ENCODE measurements at regions not wholly inside any gene's neighbourhood (a gene's known extent, or its start where the extent isn't known, plus 50 kb on each side); places are given as distances from the start of the nearest gene placed in this dataset.

- Histone ChIP-seq H4K91ac (ENCODE audit: insufficient read length, low read depth, low read length) (no peak overlapping the region), H3K4me1 (ENCODE audit: insufficient read depth, low read length) (no peaks in the 10 kb centered on the region), H2AFZ (ENCODE audit: low read length) (no peak overlapping the region), H3K23ac (ENCODE audit: insufficient read length, low read depth, low read length) (no peak overlapping the region), H3K14ac (ENCODE audit: insufficient read depth, low read length) (no peak overlapping the region), H2BK120ac (ENCODE audit: low read depth, low read length, poor library complexity, severe bottlenecking) (no peak overlapping the region), H2BK15ac (ENCODE audit: low read depth, low read length) (no peak overlapping the region), H3K4me2 (ENCODE audit: insufficient read depth, insufficient read length, low read length) (no peak overlapping the region), H4K20me1 (ENCODE audit: control insufficient read depth, insufficient read depth, insufficient read length) (no peaks in the 10 kb centered on the region), H3K27ac (ENCODE audit: insufficient read length, low read depth, low read length) (no peak overlapping the region), H3T11ph (ENCODE audit: low read length) (no peak overlapping the region), H2BK20ac (ENCODE audit: low read depth, low read length, poor library complexity, severe bottlenecking) (no peak overlapping the region), H4K8ac (replicated peaks; ENCODE audit: insufficient read length, low read depth, low read length) (no peak overlapping the region), H3K23me2 (ENCODE audit: insufficient read length, low read depth, low read length, poor library complexity, severe bottlenecking) (no peaks in the 10 kb centered on the region), H3K56ac (ENCODE audit: insufficient read length, low read depth, low read length) (no peak overlapping the region), H3K4ac (ENCODE audit: low read depth, low read length) (no peak overlapping the region), H3K9ac (ENCODE audit: extremely low read depth, insufficient read length, low read length) (no peak overlapping the region), H2BK5ac (ENCODE audit: insufficient read length, low read length) (no peak overlapping the region), H2BK12ac (ENCODE audit: insufficient read length, low read depth, low read length) (no peak overlapping the region), H3K9me3 (ENCODE audit: control insufficient read depth, low read depth, low read length) (no peaks in the 10 kb centered on the region), H3K79me2 (ENCODE audit: insufficient read depth, low read length) (no peaks in the 10 kb centered on the region), H3K18ac (ENCODE audit: insufficient read length, low read depth, low read length) (no peak overlapping the region), H4K5ac (ENCODE audit: insufficient read length, low read depth, low read length) (no peak overlapping the region), H3K27me3 (ENCODE audit: insufficient read depth, low read length) (no peaks in the 10 kb centered on the region), H3K79me1 (ENCODE audit: insufficient read depth, low read depth, low read length, poor library complexity, severe bottlenecking) (no peaks in the 10 kb centered on the region), H2AK5ac (ENCODE audit: insufficient read length, low read length) (no peak overlapping the region)
- H3K36me3 Mint-ChIP-seq (ENCODE audit: insufficient read depth in 1 of 3, low read depth in 3 of 3): no peaks in the 10 kb centered on the region; a peak in 1 of 7 replicates
- H3K9me3 Mint-ChIP-seq: peaks cover 0 to 2% of the 10 kb centered on the region in 2 experiments; a peak in 1 of 5 replicates
- H3K4me1 Mint-ChIP-seq: peaks cover 9 to 15% of the 10 kb centered on the region in 2 experiments
- WGBS (ENCODE audit: extremely low coverage, insufficient read length, low lambda C conversion rate): no CpG with 5 or more reads among the region's 11 CpGs
- no peak for TF ChIP-seq CTCF (conservative IDR thresholded peaks at IDR 0.05)
- no peak overlapping the region for H3K27ac Mint-ChIP-seq
- DNase-seq: no peak
- no peak overlapping the region for H3K4me3 Mint-ChIP-seq
- H3K27me3 Mint-ChIP-seq (ENCODE audit: low read depth): peaks cover 16% of the 10 kb centered on the region
Observed at GRCh38 chr11:69943506-69943905, 124.3 kb upstream of the FGF3 start.
